ENCODE measurements at regions not wholly inside any gene's neighbourhood (a gene's known extent, or its start where the extent isn't known, plus 50 kb on each side); places are given as distances from the start of the nearest gene placed in this dataset.
"Not testable (repeated sequence)": the region's sequence is repeated elsewhere in the genome, so short reads cannot be mapped to it uniquely, and the experiment has no call there.

DNA sequence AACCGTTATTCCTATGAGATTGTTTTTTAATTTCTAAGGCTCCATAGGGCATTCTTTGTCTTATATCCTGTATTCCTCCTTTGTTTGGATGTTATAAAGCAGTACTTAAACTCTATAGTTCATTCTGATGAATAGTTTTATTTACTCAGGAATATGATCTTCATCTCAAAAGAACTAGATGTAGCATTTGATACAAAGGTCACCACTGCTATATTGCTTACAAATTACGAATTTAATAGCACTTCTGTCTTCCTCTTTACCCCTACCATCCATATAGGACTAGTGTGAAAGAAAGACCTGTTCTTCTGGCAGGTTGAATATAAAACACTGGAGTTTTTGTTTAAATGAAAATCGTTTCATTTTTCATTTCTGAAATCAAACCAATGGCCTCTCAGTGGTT lies 468.1 kb upstream of the CXADR start:
- DNase-seq (ENCODE audit: low spot score), result no peak

GRCh38 chr21:17045214-17045853 lies 467.5 kb upstream of the CXADR start:
- DNase-seq (ENCODE audit: low spot score), result peak; percentile 44

GRCh38 chr21:17048974-17049373 lies 463.9 kb upstream of the CXADR start:
- DNase-seq (ENCODE audit: low spot score), result no peak

GRCh38 chr21:17050156-17050555 lies 462.7 kb upstream of the CXADR start:
- no peak for DNase-seq (ENCODE audit: low spot score)

- no peak for DNase-seq (ENCODE audit: low spot score)
Measured at GRCh38 chr21:17050646-17051045, 462.2 kb upstream of the CXADR start.

DNA sequence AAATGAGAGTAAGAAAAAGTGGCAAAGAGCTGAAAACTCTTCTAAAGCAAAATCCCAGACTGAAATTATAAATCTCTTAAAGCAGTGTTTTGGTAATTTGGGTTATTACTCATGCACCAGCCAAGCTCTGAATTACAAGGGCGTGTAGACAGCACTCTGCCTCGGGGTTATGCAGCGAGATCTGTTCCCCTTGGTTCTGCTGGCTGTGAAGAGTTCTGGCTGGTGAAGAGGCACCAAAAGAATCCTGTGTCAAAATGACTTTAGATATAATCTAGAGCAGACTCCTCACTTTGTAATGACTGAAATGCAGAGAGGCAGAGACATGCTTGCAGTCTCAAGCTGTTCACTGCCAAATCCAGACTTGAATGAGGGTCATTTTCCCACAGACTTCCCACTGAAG lies 461.8 kb upstream of the CXADR start:
- DNase-seq (ENCODE audit: low spot score), result no peak

GRCh38 chr21:17053321-17053720 lies 459.5 kb upstream of the CXADR start:
- no peak for DNase-seq (ENCODE audit: low spot score)

- no peak for DNase-seq (ENCODE audit: low spot score)
Measured at GRCh38 chr21:17059936-17060335, 452.9 kb upstream of the CXADR start.

DNA sequence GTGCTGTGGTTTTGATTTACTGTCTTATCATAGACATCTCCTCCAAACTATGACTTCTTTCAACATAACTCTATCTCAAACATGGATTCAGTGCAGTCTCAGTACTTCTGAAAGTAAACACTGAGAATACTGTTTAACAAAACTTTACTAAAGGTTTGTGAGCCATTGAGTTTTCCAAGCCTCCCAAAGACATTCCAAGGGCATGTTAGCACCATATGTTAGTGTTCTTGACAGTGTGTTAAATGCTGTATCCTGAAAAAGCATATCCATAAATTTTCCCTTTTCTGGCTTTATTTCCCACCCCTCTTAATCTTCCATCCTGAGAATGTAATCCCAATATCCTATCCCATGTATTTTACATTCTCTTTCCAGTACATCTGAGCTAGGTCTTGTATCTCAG lies 446.8 kb upstream of the CXADR start:
- DNase-seq (ENCODE audit: low spot score), result no peak

DNA sequence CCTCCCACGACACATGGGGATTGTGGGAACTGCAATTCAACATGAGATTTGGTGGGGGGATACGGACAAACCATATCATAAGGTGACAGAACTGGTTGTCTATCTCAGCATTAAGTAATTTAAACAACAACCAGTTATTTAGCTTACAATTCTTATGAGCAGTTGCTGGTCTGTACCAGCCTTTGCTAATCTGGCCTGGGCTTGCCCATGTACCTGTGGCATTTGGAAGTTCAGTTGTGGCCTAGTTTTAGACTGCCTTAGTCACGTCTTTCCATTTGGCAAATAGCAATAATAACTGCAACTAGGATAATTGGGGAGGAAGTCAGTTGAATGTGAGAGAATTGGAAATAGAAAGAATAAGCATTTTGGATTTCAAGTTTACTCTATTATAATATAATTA lies 441.8 kb upstream of the CXADR start:
- DNase-seq (ENCODE audit: low spot score), result no peak

- DNase-seq (ENCODE audit: low spot score), result no peak
Measured at GRCh38 chr21:17081193-17081592, 431.6 kb upstream of the CXADR start.

DNA sequence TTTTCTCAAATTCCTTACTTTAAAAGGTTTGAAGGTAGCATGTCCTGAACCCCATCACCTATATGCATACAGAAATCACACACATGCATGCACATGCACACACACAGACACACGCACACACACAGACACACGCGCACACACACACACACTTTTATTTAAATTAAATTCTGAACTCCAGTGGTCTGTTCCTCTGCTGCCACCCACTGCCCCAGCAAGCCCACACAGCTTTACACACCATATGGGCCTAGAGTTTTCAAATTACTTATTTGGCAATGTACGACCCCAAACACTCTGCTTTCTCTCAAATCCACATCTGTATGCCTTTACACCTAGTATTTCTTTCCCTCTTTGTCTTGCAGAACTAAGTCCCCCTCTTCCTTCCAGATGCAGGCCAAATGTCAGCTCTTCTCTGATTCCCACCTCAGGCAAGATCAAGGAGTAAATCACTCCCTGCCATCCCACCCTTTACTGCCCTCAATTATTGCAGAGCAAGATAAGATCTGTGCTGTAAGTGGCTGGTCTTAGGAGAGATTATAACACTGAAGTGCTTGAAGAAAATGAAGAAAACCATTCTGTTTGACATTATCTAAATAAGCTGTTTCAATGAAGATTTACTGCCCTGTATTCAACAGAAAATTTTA lies 429.9 kb upstream of the CXADR start:
- DNase-seq (ENCODE audit: low spot score), result no peak

DNA sequence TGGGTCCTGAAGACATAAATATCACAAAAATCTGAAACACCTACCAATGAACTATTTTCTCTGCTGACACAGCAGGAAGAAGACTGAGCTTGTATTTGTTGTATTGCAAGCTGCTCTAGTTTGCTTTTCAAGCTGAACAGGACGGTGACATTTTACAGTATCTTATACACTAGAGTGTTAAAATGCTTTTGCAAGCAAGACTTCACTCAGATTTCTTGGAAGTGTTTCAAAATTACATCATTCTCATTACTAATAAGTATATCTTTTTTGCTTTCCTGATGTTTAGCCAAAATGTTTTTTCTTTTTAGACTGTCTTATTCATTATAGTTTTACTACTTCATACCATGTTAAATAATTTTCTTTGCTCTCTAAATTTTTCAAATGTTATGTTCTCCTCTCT lies 427.1 kb upstream of the CXADR start:
- no peak for DNase-seq (ENCODE audit: low spot score)

- DNase-seq (ENCODE audit: low spot score), result no peak
Measured at GRCh38 chr21:17088500-17088899, 424.3 kb upstream of the CXADR start.

DNA sequence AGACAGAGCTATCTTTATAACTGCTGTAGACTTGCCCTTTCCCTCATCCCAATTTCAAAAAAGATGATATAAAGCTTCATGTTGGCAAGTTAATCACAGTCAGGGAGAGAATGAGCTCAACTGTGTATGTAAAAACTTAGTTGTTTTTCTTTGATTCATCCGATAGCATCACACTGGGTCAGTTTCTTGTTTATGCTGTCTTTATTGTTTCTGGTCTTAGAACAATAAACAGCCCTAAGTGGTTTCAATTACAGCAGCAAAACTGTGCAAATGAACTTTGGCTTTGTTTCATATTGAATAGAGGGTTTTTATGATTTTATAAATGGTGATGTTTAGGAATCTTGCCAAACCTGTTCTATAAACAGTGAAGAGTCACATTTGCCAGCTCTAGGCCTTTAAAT lies 423.8 kb upstream of the CXADR start:
- DNase-seq (ENCODE audit: low spot score), result no peak

DNA sequence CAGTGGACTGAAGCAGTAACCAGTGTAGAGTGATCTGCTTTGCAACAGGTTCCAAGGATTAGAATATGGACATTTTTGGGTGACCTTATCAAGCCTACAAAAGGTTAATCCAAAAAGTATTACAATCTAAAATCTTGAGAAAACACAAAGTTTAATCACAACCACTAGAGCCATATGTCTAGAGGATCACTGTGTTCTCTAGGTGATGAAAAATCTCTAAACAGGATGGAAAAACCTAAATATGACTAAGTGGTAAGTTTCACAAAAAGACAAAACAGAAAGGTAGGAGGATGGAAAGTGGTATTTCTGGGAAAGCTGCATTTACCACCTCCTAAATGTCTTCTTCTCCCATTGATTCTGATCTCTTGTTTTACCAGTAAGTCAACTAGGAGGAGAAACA lies 411.1 kb upstream of the CXADR start:
- DNase-seq (ENCODE audit: low spot score), result no peak

DNA sequence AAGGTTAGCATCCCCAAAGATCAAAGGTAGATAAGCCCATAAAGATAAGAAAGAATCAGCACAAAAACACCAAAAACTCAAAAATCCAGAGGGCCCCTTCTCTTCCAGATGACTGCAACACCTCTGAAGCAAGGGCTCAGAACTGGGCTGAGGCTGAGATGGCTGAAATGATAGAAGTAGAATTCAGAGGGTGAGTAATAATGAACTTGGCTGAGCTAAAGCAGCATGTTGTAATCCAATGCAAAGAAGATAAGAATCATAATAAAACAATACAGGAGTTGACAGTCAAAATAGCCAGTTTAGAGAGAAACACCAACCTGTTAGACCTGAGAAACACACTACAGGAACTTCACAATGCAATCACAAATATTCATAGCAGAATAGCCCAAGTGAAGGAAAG lies 406.9 kb upstream of the CXADR start:
- DNase-seq (ENCODE audit: low spot score), result no peak

- no peak for DNase-seq (ENCODE audit: low spot score)
Measured at GRCh38 chr21:17114045-17114444, 398.8 kb upstream of the CXADR start.

DNA sequence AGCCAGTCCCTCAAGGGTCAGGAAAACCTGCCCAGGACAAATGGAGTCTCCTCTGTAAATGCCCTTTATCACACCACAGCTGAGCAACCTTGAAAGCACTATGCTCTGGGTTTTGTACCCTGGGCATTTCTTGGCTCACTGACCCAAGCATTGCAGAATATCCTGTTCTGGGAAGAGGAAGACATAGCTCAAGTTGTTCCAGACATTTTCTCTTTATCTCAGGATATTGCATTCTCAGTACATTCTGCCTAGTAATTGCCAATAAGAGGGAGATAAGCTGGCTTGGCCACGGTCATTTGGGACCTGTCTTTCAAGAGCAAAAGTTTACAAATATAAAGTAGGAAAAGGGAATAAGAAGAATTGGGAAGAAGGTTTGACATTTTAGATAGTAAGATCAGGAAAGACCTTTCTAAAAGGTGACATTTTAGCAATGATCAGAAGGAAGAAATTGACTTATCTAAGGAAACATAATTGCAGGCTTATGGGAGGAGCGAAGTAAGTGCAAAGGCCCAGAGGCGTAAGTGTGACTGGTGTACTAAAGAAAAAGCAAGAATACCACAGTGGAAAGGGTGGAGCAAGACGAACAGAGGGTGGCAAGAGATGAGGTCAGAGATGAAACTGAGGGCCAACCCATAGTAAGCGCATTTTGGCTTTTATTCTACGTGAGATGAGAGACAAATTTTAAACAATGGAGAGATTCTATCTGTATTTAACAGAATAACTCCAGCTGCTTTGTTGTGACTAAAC lies 394.0 kb upstream of the CXADR start:
- no peak for DNase-seq (ENCODE audit: low spot score)

GRCh38 chr21:17119466-17120297 lies 393.2 kb upstream of the CXADR start:
- DNase-seq (ENCODE audit: low spot score), result no peak

DNA sequence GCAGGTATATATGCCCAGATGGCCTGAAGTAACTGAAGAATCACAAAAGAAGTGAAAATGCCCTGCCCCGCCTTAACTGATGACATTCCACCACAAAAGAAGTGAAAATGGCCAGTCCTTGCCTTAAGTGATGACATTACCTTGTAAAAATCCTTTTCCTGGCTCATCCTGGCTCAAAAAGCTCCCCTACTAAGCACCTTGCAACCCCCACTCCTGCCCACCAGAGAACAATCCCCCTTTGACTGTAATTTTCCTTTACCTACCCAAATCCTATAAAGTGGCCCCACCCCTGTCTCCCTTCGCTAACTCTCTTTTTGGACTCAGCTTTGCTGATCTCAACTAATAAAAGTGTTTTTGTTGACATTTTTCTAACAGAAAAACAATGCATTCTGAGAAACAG lies 385.4 kb upstream of the CXADR start:
- DNase-seq (ENCODE audit: low spot score), result not testable (repeated sequence)

DNA sequence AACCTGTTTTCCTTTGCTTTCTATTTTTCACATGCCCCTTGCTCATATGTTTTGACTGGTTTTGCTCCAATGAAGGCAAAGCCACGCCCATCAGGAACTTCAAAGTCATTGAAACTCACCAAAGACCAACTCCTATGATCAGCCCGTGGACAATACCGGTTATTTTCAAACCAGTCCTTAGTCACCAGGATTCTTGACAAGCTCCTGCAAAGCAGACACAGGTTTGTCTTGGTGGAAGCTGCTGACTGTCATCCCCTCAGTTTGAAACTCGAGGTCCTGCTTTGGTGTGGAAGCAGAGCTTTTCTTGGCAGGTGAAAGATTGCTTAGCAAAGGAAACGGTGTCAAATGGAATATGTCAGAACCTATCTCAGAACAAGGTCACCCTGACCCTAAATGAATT lies 384.7 kb upstream of the CXADR start:
- no peak for DNase-seq (ENCODE audit: low spot score)

DNA sequence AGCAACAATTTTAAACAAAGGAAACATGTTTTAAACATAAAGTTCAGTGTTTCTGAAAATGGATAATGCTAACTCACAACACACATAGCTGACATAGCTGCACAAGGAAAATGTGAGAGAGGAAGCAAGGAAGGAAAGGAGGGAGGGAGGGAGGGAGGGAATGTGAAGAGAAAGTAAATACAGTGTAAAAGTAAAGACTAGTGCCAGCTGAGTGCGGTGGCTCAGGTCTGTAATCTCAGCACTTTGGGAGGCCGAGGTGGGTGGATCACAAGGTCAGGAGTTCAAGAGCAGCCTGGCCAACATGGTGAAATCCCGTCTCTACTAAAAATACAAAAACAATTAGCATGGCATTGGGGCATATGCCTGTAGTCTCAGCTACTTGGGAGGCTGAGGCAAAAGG lies 373.7 kb upstream of the CXADR start:
- DNase-seq (ENCODE audit: low spot score), result not testable (repeated sequence)

Measured in cerebellar cortex (tissue), 1 donor.